Fibroblast of skin of abdomen (primary cell): ENCODE measurements at regions not wholly inside any gene's neighbourhood (a gene's known extent, or its start where the extent isn't known, plus 50 kb on each side); places are given as distances from the start of the nearest gene placed in this dataset.
"Not testable (repeated sequence)": the region's sequence is repeated elsewhere in the genome, so short reads cannot be mapped to it uniquely, and the experiment has no call there.

ENCODE experiments used
- DNase-seq: peaks from one replicate; pipeline ENCODE4 v3.0.0-alpha.2; 2013

DNA sequence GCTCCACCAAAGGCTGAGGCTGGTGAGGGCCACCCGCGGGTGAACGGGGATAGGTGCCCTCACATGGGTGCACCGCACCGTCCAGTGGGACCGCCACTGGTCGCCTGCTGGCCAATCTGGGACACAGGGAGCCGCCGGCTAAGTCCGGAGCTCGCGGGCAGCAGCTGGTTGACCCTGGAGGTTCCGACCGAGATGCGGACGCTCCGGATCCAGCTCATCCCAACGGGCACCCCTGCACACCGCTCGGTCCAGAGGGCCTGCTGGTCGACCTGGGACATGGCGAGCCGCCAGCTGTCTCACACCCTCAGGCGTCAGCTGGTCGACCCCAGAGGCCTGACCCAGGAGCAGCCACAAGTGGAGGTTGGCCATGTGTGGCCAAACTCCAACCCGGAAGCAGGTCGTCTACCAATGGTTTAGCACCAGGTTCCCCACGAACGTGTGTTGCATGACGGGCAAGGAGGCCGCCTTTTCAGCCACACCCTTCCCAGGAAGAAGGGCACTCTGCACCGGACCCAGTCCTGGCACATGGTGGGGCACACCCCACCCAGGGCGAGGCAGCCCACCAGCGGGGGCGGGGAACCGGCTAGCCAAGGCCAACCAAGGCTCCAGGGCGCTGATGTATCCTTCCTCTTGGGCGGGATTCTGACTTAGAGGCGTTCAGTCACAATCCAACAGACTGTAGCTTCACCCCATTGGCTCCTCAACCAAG lies 746.0 kb upstream of the DEFB115 start:
- DNase-seq = no peak

DNA sequence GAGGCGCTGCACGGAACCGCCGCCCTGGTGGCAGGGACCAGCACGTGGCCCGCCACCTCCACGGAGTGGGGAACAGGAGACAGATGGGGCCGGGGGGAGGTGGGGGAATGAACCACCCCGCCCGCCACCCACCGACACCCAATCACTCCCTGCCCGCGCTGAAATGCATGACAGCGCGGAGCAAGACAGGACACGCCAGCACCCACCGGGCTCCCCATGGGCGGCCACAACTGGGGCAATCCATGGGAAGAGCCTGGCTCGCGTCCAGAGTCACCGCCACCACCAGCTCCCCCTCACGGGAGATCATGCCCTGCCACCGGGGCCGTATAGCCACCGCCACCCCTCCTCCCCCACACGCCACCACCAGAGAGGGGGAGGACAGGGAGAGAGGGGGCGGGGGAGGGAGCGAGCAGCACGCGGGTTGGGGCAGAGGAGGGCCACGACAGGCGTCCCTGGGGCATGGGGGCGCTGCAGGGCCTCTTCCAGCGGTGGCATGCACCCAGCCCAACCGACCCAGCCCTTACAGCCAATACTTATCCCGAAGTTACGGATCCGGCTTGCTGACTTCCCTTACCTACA lies 744.3 kb upstream of the DEFB115 start:
- no peak for DNase-seq

DNA sequence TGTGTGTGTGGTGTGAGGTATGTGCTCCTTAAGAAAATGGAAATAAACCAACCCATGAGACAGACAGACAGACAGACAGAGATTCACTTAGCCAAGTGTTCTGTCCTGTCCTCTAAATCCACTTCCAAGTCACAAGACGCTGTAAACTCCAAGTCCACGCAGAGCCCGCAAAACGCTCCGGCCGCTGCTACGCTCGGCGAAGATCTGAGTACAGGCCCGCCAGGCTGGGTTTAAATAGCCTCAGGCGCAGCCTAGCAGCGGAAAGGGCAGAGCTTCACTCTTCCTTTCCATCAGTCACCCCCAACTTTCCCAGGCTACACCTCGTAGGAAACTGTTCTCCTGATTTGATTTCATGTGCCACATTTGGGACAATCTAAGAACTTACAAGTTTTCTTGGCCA lies 741.5 kb upstream of the DEFB115 start:
- not testable (repeated sequence) for DNase-seq

DNA sequence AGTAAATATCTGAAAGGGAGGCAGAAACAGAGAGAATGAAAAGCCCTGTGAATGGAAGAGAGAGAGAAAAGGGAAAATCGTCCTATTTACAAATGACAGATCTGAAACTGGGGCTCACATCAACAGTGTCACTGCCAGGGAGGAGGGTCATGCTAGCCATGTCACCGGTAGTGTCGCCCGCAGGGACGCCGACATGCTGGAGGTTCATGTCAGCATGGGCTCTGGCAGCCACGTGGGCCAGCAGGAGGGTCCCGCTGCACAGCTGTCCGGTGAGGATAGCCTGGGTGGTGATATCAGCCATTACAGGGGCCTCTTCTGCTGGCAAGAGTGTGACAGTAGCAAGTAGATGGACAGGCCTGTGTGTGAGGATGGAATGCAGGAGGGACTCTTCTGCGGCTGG lies 738.6 kb upstream of the DEFB115 start:
- DNase-seq = not testable (repeated sequence)

DNA sequence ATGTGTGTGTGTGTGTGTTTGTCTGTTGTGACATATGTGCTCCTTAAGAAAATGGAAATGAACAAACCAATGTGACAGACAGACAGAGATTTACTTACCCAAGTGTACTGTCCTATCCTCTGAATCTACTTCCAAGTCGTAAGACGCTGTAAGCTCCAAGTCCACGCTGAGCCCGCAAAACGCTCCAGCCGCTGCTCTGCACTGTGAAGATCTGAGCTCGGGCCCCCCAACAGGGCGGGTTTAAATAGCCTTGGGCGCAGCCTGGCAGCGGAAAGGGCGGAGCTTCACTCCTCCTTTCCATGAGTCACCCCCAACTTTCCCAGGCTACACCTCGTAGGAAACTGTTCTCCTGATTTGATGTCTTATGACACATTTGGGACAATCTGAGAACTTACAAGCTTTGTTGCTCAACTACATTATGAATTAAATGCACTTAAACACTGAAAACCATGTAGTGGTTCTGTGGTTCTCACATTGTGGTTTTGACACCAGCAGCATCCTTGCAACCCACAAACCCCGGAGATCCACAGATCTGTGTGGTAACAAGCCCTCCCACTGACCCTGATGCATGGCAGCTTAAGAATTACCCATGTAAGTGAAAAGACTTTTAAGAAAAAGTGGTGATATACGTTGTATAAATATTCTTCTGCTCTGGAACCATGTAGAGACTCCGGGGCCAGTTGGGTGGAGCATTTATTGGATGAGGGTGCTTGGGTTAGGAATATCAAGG lies 735.6 kb upstream of the DEFB115 start:
- DNase-seq = not testable (repeated sequence)

DNA sequence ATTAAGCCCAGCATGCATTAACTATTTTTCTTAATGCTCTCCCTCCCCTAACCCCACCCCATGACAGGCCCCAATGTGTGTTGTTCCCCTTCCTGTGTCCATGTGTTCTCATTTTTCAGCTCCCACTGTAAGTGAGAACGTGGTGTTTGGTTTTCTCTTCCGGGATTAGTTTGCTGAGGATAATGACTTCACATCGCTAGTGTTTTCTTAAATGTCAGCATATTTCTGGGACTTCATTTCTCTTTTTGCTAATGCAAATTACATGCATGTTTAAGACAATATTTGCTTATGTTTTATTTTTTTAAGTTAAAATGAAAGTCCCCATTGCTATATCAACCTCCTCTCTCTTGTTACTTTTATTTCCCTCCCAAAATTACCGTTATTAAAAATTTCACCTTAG lies 733.3 kb upstream of the DEFB115 start:
- not testable (repeated sequence) for DNase-seq

DNA sequence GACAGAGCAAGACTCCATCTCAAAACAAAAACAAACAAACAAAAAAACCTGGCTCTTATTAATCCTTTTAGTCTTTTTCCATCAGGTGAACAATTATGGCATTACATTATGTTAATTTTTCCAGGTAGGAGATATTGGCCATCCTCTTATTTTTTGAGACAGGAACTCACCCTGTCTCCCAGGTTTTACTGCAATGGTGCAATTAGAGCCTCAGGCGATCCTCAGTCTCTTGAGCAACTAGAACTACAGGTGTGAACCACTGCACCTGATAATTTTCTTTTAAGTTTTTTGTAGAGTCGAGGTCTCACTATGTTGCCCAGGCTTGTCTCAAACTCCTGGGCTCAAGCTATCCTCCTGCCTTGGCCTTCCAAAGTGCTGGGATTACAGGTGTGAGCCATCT lies 732.7 kb upstream of the DEFB115 start:
- not testable (repeated sequence) for DNase-seq

DNA sequence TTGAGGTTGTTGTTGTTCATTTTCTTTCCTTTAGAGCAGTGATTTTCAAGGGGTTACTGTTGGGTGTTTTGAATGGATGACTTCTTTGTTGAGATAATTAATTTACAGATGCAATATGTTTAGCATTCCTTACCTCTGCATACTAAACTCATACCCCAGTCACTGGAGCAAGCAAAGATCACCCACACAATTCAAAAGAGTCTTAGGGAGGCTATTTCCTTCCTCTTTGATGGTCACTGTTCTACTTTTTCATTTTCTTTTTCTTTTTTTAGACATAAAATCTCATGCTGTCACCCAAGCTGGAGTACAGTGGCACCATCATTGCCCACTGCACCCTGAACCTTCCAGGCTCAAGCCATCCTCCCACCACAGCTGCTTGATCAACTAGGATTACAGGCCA lies 723.8 kb upstream of the DEFB115 start:
- not testable (repeated sequence) for DNase-seq

DNA sequence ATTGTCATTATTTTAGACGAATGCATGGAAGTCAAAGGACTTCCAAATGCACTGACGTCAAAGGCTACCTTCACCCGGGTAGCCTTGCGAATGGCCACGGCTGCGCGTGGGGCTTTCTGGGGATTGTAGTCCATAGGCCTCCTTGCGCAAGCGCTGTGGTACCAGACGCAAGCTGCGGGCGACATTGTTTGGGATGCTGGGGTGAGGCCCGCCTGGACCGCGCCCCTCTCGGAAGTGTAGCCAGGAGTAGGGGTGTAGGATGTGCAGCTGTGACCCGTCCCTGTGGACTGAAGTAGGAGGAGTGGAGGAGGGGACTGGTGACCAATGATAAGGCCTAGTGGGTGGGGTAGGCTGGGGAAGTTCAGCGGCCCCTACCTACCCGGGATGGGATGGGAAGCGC lies 720.0 kb upstream of the DEFB115 start:
- DNase-seq = not testable (repeated sequence)

DNA sequence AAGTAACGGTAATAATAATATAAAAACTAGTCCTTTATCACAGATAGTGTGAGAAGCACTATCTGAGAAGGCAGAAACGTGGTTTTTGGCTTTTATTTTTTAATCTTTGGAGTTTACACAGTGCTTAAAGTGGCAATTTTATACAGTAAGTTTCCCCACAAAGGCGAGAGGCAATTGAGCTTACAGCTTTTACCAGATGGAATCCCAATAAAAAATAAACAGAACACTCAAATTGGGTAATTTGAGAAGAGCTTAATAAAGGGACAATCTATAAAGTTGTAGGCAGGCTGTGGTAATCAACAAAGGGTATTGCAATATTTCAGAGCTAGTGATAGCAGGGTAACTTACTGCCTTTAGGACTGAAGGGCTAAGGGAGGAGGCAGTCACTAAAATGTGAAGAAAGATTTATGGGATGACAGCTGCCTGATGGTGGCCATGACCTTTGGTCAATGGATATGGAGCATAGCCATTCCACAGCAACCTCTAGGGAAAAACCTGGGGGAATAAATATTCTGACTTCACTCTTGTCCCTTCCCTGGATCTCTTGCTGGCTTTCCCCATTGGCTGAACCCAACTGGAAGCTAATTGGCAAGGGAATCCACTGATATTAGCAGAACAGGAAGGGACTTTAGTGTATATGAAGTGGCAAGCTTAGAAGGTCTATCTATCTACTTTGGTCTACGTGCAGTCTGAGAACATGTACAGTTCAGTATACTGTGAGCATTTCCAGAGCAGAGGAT lies 717.0 kb upstream of the DEFB115 start:
- DNase-seq = not testable (repeated sequence)

DNA sequence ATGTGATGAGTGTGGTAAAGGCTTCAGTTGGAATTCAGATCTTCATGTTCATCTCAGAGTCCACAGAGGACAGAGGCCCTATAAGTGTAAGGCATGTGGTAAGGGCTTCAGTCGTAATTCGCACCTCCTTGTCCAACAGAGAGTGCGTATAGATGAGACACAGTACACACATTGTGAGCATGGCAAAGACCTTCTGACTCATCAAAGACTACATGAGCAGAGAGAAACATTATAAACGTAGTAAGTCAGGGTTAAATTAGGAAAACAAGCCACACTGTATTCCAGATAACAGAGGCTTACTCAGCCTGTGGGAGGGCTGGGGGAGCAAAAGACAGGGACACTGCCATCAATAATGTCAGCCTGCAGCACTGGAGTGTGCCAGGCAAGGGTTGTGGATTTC lies 706.2 kb upstream of the DEFB115 start:
- not testable (repeated sequence) for DNase-seq

DNA sequence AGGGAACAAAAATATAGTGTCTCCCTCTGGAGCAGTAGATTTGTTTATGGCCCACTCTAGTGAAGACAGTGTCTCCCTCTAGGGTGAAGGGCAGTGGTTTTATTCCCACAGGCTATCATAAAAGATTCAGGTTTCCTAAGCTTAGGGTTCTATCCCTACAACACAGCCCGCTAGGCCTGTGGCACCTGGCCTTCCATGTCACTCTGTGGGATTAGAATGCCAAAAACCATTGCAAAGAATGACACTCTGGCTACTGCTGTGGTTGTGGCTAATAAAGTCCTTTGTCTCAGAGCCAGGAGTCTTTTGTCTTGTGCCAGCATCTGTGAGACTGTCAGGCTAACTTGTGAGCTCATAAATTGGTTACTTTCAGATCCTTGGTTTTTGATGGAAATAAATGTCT lies 700.7 kb upstream of the DEFB115 start:
- not testable (repeated sequence) for DNase-seq

DNA sequence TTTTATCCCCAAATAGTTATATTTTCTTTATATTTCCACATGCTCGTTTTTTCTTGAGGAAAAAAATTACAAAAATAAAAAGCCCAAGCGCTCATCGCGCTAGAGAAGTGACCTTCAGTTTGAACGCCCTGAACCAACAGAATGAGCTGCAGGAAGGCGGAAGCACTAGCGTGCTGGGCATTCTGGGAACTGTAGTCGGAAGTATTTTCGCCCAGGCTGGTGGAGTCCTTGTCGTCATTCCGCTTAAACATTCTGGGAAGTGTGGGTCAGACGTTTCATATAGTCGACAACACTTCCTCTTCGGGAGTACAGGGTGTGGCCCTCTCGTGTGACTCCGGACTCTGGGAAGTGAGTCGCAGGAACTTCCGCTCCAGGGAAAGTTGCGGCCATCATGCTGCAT lies 692.4 kb upstream of the DEFB115 start:
- DNase-seq = not testable (repeated sequence)

DNA sequence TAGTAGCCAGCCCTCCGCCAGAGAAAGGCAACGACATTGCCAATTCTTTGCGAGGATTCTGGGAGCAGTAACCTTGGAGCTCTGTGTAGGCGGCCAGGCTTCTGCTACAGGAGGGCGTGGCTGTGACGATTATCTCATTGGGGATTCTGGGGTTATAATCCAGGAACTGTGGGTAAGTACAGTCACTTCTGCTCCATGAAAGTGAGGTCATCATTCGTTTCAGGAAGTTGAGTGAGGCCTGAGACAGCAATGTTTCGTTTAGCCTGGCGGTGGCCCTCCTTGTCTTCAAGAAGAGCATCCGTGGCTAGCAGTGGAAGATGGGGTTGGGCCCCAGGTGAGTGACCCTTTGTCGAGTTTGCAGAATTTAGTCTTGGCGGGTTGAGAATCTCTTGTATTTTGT lies 687.6 kb upstream of the DEFB115 start:
- not testable (repeated sequence) for DNase-seq

DNA sequence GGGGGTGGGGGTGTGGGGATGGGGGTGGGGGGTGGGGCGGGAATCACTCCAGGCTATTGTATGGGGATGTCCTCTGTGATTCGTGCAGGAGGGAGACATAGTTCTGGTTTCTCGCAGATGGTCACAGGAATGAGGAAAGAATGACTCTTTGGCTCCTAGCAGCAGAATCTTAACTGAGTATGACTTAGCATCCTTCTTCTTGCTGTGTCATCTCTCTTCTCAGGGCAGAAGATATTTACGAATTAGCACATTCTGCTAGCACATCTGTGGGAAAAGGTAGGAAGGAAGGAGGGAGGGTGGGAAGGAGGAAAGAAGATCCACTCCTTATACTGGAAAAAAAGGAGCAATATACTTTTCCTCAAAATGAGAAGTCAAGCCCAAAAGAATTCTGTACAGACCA lies 686.8 kb upstream of the DEFB115 start:
- not testable (repeated sequence) for DNase-seq

DNA sequence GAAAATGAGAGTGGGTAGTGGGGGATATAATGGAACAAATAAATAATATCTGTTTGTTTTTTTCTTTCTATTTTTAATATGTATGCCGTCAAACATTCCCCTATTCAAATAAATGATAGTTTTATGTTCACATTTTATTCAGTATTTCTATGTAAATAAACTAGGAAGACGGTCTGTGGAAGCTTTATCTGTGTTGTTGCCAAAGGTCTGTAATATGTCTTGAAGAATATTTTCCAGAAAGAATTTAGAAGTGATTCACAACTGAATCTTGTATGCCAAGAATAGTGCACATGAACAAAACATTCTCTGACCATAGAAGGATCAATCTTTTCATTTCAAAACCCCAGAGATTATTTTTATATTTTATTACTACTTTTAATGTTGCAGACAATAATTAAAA lies 683.1 kb upstream of the DEFB115 start:
- not testable (repeated sequence) for DNase-seq

DNA sequence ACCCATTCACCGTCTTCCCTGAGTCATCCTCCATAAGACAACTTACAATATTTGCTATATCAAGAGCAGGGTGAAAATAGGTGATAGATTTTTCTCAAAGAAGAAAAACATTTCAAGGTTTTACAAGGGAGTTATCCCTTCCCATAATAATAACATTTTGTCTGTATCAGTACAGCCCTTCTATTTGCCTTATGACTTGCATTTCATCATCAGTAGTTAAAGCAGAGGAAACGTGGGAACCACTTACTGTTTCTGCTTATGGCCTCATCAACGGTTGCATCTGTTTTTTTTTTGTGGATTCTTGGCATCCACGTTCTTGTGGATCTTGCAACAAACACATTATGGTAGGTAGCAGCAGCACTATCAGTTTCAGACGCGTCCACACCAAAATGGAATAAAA lies 678.4 kb upstream of the DEFB115 start:
- DNase-seq = not testable (repeated sequence)

DNA sequence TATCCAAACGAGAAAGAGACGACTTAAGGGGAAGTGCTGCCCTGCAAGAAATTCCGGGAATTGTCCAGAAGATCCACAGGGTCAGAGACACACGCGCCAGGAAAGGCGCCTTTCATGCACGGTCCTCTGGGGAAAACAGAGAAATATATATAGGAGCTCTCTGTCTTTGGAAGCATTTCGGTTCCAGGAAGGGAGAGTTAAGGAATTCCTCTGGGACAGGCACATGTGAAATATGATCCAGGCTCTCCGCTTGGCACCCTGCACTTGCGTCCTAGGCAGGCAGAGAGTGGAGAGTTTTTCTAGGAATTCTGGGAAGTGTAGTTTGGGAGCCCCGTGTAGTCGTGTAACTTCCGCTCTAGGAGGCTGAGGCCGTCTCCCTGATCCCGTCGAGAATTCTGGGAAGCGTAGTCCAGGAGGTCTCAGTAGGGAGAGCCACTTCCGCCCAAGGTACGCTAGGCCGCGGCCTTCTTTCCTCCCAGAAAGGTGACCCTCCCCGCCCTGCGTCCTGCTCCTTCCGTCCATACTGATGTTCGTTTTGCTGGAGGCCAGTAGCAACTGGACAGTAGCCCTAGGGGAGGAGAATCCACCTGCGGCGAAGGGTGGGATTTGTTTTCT lies 677.5 kb upstream of the DEFB115 start:
- DNase-seq = peak; percentile 81

DNA sequence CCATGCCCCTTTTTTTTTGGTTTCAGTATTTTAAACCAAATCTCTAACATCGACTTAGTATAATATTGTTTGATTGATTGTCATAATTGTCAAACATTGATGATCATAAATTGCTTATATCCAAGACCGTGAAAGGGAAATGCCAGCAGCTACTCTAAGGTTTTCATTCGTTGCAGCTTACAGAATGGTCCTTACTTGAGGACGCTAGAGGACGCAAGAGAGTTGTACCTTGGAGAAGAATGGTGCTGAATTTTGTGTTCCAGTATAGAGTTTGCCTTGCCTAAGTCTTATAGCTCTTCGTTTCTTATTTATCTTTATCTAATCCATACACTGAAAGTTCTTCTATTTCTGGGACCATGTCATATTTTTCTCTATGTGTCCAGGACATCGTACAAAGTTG lies 675.6 kb upstream of the DEFB115 start:
- DNase-seq = not testable (repeated sequence)

DNA sequence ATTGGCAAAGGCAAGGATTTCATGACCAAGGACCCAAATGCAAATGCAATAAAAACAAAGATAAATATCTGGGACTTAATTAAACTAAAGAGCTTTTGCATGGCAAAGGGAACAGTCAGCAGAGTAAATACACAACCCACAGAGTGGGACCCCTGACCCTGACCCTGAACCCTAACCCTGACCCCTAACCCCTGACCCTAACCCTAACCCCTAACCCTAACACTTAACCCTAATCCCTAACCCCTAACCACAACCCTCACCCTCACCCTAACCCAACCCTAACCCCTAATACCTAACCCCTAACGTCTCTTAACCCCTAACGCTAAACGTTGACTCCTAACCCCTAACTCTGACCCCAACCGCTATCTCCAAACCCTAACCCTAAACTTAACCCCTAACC lies 673.1 kb upstream of the DEFB115 start:
- DNase-seq = not testable (repeated sequence)

DNA sequence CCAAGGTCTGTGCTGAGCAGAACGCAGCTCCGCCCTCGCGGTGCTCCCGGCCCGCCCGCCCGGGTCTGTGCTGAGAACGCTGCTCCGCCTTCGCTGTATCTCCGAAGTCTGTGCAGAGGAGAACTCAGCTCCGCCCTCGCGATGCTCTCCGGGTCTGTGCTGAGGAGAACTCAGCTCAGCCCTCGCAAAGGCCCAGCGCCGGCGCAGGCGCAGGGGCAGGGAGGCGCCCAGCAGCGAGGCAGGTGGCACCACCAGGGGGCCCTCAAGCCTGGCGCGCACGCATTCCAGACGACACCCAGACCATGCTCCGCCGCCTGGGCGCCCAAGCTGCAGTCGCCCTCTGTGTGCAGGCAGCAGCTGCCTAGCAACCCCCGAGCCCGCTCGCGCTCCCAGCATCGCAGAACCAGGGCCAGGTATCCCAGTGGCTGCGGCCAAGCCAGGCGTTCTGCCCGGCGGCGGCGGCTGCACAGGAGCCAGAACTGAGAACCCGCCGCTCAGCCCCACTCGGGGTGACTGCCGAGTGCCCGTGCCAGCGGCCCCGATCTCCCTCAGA lies 672.1 kb upstream of the DEFB115 start:
- peak; percentile 62 for DNase-seq

DNA sequence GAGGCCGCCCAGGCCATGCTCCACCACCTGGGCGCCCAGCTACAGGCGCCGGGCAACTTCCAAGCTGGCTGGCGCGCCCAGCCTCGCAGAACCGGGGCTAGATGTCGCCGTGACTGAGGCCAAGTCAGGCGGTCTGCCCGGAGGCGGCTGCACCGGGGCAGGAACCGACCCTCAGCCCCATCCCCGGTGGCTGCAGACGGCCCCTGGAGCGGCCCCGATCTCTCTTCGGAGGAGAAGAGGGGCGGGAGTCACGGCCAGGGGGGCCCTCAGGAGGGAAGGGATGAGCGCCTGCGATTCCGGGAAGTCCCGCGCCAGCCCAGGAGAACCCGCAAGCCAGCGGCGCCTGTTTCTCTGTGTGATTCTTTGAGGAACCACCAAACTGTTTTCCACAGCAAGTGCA lies 671.3 kb upstream of the DEFB115 start:
- not testable (repeated sequence) for DNase-seq
